Gastroesophageal sphincter (tissue), 3 donors: ENCODE measurements at regions not wholly inside any gene's neighbourhood (a gene's known extent, or its start where the extent isn't known, plus 50 kb on each side); places are given as distances from the start of the nearest gene placed in this dataset.

Experiments
- CTCF ChIP-seq, 4 experiments: fragments of 200-600 bp in 2 of 4; fragments of 450-650 bp in 2 of 4; sonication (generic) in 1 of 4; IDR thresholded peaks; one replicate each; pipeline ENCODE4 v1.5.1; 2017 to 2019; ENCODE audit warnings: antibody characterized with exemption in 4 of 4, mild to moderate bottlenecking in 2 of 4, moderate library complexity in 2 of 4
- POLR2A ChIP-seq, 2 donors: fragments of 450-650 bp; IDR thresholded peaks; one replicate each; pipeline ENCODE4 v1.6.1; 2017; ENCODE audit warnings: antibody characterized with exemption in 2 of 2, mild to moderate bottlenecking in 2 of 2, moderate library complexity in 1 of 2

DNA sequence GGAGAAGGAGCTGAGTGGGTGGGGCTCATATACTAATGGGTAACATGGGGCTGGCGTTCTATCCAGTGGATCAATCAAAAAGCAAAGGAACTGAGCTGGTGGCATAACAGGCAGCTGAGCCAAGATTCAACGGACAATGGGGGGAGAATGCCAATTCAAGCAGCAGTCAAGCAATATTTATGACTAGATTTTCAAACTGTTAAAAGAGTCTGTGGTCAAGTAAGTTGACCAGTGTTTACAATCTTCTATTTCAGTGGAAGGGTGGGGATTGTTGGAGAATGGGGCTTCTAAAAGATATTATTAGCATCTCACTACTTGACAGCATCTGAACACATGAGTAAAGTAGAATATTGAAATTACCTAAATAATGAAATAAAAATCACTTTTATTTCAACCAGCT lies 64.9 kb upstream of the SCRG1 start:
- no peak for TF ChIP-seq CTCF (IDR thresholded peaks at IDR 0.05)
- no peak for TF ChIP-seq POLR2A (IDR thresholded peaks at IDR 0.05)
